ENCODE measurements at regions not wholly inside any gene's neighbourhood (a gene's known extent, or its start where the extent isn't known, plus 50 kb on each side); places are given as distances from the start of the nearest gene placed in this dataset.

- TF ChIP-seq EP300 (IDR thresholded peaks at IDR 0.05; ENCODE audit: borderline replicate concordance in 1 of 2, low read depth in 2 of 2, low read length in 2 of 2) (no peak), CTCF (IDR thresholded peaks at IDR 0.05; ENCODE audit: control extremely low read depth in 1 of 3, insufficient read depth in 1 of 3, low read depth in 1 of 3, low read length in 3 of 3) (peak in 2 of 3 experiments; percentile 2 to 38; a peak in 2 of 4 replicates), POLR2A (IDR thresholded peaks at IDR 0.05; ENCODE audit: control extremely low read depth in 1 of 2, low read depth in 2 of 2, low read length in 2 of 2) (peak in 1 of 2 experiments; percentile 43; a peak in 1 of 3 replicates), CHD1 (IDR thresholded peaks at IDR 0.05; ENCODE audit: low read depth, low read length) (no peak), USF2 (IDR thresholded peaks at IDR 0.05; ENCODE audit: low read length) (no peak), HDAC6 (IDR thresholded peaks at IDR 0.05; ENCODE audit: low read depth, low read length) (no peak), EZH2 (IDR thresholded peaks at IDR 0.05; ENCODE audit: low read depth, low read length, severe bottlenecking) (no peak), JUN (IDR thresholded peaks at IDR 0.05; ENCODE audit: low read depth, low read length) (no peak), TBP (IDR thresholded peaks at IDR 0.05; ENCODE audit: low read depth, low read length) (peak; percentile 38; the same call in 1 of the 2 replicates), E2F6 (IDR thresholded peaks at IDR 0.05) (peak; percentile 38; the same call in 1 of the 2 replicates)
Measured at GRCh38 chr18:49725809-49726674, 87.3 kb downstream of the ACAA2 start.

Measured in H1 (cell line).